GM12865 (cell line): ENCODE measurements at regions not wholly inside any gene's neighbourhood (a gene's known extent, or its start where the extent isn't known, plus 50 kb on each side); places are given as distances from the start of the nearest gene placed in this dataset.
"Not testable (repeated sequence)": the region's sequence is repeated elsewhere in the genome, so short reads cannot be mapped to it uniquely, and the experiment has no call there.

ENCODE experiments used
- DNase-seq: peaks from one replicate; pipeline ENCODE4 v3.0.0; 2010; ENCODE audit warnings: low read depth
- H3K4me3 ChIP-seq: 2 replicates; pipeline ENCODE4 v1.5.1; 2011; ENCODE audit warnings: mild to moderate bottlenecking, low read depth, low read length, control low read depth
- CTCF ChIP-seq: IDR thresholded peaks from 2 replicates; pipeline ENCODE4 v1.5.1; 2011; ENCODE audit warnings: low read length, control low read depth, low read depth, inconsistent platforms; ENCODE audit not compliant: insufficient read depth; ENCODE audit errors: missing control alignments

GRCh38 chr3:55264919-55265318 is 222.2 kb downstream of the WNT5A start:
- no peak for TF ChIP-seq CTCF

GRCh38 chr3:55252921-55253320 is 234.2 kb downstream of the WNT5A start:
- no peak for TF ChIP-seq CTCF
- DNase-seq: no peak
- no peak overlapping the region for H3K4me3 ChIP-seq

More at GRCh38 chr3:55264919-55265318, 222.2 kb downstream of the WNT5A start:
- no peak overlapping the region for H3K4me3 ChIP-seq
- DNase-seq: no peak

GRCh38 chr3:55249156-55249555 is 237.9 kb downstream of the WNT5A start:
- not testable (repeated sequence) for H3K4me3 ChIP-seq, DNase-seq

GRCh38 chr3:55247666-55248065 is 239.4 kb downstream of the WNT5A start:
- no peak for TF ChIP-seq CTCF
- no peak overlapping the region for H3K4me3 ChIP-seq
- no peak for DNase-seq

- DNase-seq: no peak
- TF ChIP-seq CTCF: no peak
- no peak overlapping the region for H3K4me3 ChIP-seq
Observed at GRCh38 chr3:55246033-55246432, 241.1 kb downstream of the WNT5A start.

- no peak for TF ChIP-seq CTCF
- no peak overlapping the region for H3K4me3 ChIP-seq
- no peak for DNase-seq
Observed at GRCh38 chr3:55245351-55245750, 241.8 kb downstream of the WNT5A start.

GRCh38 chr3:55244247-55244646 is 242.9 kb downstream of the WNT5A start:
- no peak for DNase-seq
- H3K4me3 ChIP-seq: no peak overlapping the region
- no peak for TF ChIP-seq CTCF

- TF ChIP-seq CTCF: no peak
- no peak overlapping the region for H3K4me3 ChIP-seq
- no peak for DNase-seq
Observed at GRCh38 chr3:55243678-55244077, 243.4 kb downstream of the WNT5A start.
